Right renal pelvis (tissue), 4 donors: ENCODE measurements at regions not wholly inside any gene's neighbourhood (a gene's known extent, or its start where the extent isn't known, plus 50 kb on each side); places are given as distances from the start of the nearest gene placed in this dataset.
"Not testable (repeated sequence)": the region's sequence is repeated elsewhere in the genome, so short reads cannot be mapped to it uniquely, and the experiment has no call there.

Source experiments
- DNase-seq, 4 donors: peaks; one replicate each; pipeline ENCODE4 v3.0.0-alpha.2; 2013; ENCODE audit warnings: low read depth in 4 of 4, low spot score in 3 of 4, missing footprints in 1 of 4

GRCh38 chrX:73963682-73964081 lies 111.2 kb upstream of the XIST start:
- no peak for DNase-seq

GRCh38 chrX:73962948-73963347 lies 110.4 kb upstream of the XIST start:
- no peak for DNase-seq

- DNase-seq, result not testable (repeated sequence)
Observed at GRCh38 chrX:73961867-73962266, 109.4 kb upstream of the XIST start.

- peak in 2 of 4 donors; percentile 2 to 4 for DNase-seq
Observed at GRCh38 chrX:73944563-73944908, 92.0 kb upstream of the XIST start.

- peak; percentile 66 to 70 (median 68) for DNase-seq
Observed at GRCh38 chrX:73943693-73944562, 91.4 kb upstream of the XIST start.

GRCh38 chrX:73940893-73941470 lies 88.5 kb upstream of the XIST start:
- no peak for DNase-seq

- not testable (repeated sequence) for DNase-seq
Observed at GRCh38 chrX:73937843-73938242, 85.3 kb upstream of the XIST start.

- no peak for DNase-seq
Observed at GRCh38 chrX:73932522-73932921, 80.0 kb upstream of the XIST start.

GRCh38 chrX:73930300-73930699 lies 77.8 kb upstream of the XIST start:
- DNase-seq, result no peak

GRCh38 chrX:73922856-73923455 lies 70.4 kb upstream of the XIST start:
- DNase-seq, result no peak

GRCh38 chrX:73916931-73917667 lies 64.6 kb upstream of the XIST start:
- peak in 2 of 4 donors; percentile 23 to 24 for DNase-seq

GRCh38 chrX:73916489-73916888 lies 64.0 kb upstream of the XIST start:
- no peak for DNase-seq

- not testable (repeated sequence) for DNase-seq
Observed at GRCh38 chrX:73914792-73915191, 62.3 kb upstream of the XIST start.

GRCh38 chrX:73913580-73913979 lies 61.1 kb upstream of the XIST start:
- DNase-seq, result peak in 1 of 4 donors; percentile 10

- not testable (repeated sequence) for DNase-seq
Observed at GRCh38 chrX:73911946-73912345, 59.4 kb upstream of the XIST start.

- DNase-seq, result not testable (repeated sequence)
Observed at GRCh38 chrX:73905749-73906374, 53.3 kb upstream of the XIST start.

- DNase-seq, result no peak
Observed at GRCh38 chrX:73903941-73904340, 51.4 kb upstream of the XIST start.
